WTC11 (cell line): ENCODE measurements at regions not wholly inside any gene's neighbourhood (a gene's known extent, or its start where the extent isn't known, plus 50 kb on each side); places are given as distances from the start of the nearest gene placed in this dataset.

Source experiments
- ATAC-seq: fragments of 200-7000 bp; cut with Tn5 transposase; 2 replicates; pipeline ENCODE4 v1.10.0; 2021; ENCODE audit warnings: mild to moderate bottlenecking, moderate library complexity
- CTCF ChIA-PET: fragments of 300-600 bp; sonication (Branson Sonifier 250); formaldehyde crosslinking; loops from one replicate; lab custom pipeline; 2021; ENCODE audit warnings: antibody characterized with exemption; lab: Charles Lee
- POLR2A ChIA-PET: fragments of 350-600 bp; sonication (Branson Sonifier 250); formaldehyde crosslinking; loops from one replicate; lab custom pipeline; 2021; ENCODE audit warnings: antibody characterized with exemption; lab: Charles Lee
- DNase-seq: peaks from one replicate; pipeline ENCODE4 v3.0.0; 2021; ENCODE audit warnings: low spot score
- H3K27ac Mint-ChIP-seq: 2 replicates; pipeline ENCODE4 v1.8.0; 2021; ENCODE audit warnings: mixed read lengths
- H3K27me3 Mint-ChIP-seq: 2 replicates; pipeline ENCODE4 v1.8.0; 2021; ENCODE audit warnings: low read depth, mild to moderate bottlenecking, moderate library complexity, mixed read lengths
- H3K36me3 Mint-ChIP-seq: 2 replicates; pipeline ENCODE4 v1.8.0; 2021; ENCODE audit warnings: mixed read lengths
- H3K4me1 Mint-ChIP-seq: 2 replicates; pipeline ENCODE4 v1.8.0; 2022; ENCODE audit warnings: mixed read lengths
- H3K4me3 Mint-ChIP-seq: 2 replicates; pipeline ENCODE4 v1.8.0; 2021; ENCODE audit warnings: mild to moderate bottlenecking, moderate library complexity, mixed read lengths
- H3K9me3 Mint-ChIP-seq: 2 replicates; pipeline ENCODE4 v1.8.0; 2021; ENCODE audit warnings: mixed read lengths
- AFF4 ChIP-seq: sonication (generic); formaldehyde crosslinking; IDR thresholded peaks from 2 replicates; pipeline ENCODE4 v1.8.1; 2023; ENCODE audit warnings: mild to moderate bottlenecking, missing genetic modification reagents, borderline replicate concordance
- E2F5 ChIP-seq: sonication (generic); formaldehyde crosslinking; IDR thresholded peaks from 2 replicates; pipeline ENCODE4 v1.8.1; 2022; ENCODE audit warnings: mild to moderate bottlenecking, moderate library complexity, missing genetic modification reagents
- EMX1 ChIP-seq: fragments of 250-450 bp; sonication (Bioruptor Pico); IDR thresholded peaks from 2 replicates; pipeline ENCODE4 v1.8.0; 2021; ENCODE audit warnings: mild to moderate bottlenecking
- ERG ChIP-seq: fragments of 250-450 bp; sonication (Bioruptor Pico); IDR thresholded peaks from 2 replicates; pipeline ENCODE4 v1.8.0; 2021; ENCODE audit warnings: mild to moderate bottlenecking
- MYBL2 ChIP-seq: sonication (generic); formaldehyde crosslinking; IDR thresholded peaks from 2 replicates; pipeline ENCODE4 v1.8.1; 2023; ENCODE audit warnings: mild to moderate bottlenecking, moderate library complexity, missing genetic modification reagents
- NFYB ChIP-seq: sonication (generic); formaldehyde crosslinking; conservative IDR thresholded peaks from 2 replicates; pipeline ENCODE4 v1.8.0; 2022; ENCODE audit warnings: low read depth, missing genetic modification reagents
- NR1H2 ChIP-seq: sonication (generic); formaldehyde crosslinking; IDR thresholded peaks from 2 replicates; pipeline ENCODE4 v1.9.0; 2021; ENCODE audit warnings: mild to moderate bottlenecking, moderate library complexity, missing genetic modification reagents
- NR3C1 ChIP-seq: sonication (generic); formaldehyde crosslinking; conservative IDR thresholded peaks from 2 replicates; pipeline ENCODE4 v1.8.1; 2023; ENCODE audit warnings: low read depth, mild to moderate bottlenecking, missing genetic modification reagents
- PRDM15 ChIP-seq: sonication (generic); formaldehyde crosslinking; IDR thresholded peaks from 2 replicates; pipeline ENCODE4 v1.8.0; 2022; ENCODE audit warnings: missing genetic modification reagents
- PRRX2 ChIP-seq: fragments of 250-450 bp; sonication (Bioruptor Pico); IDR thresholded peaks from 2 replicates; pipeline ENCODE4 v1.8.0; 2021; ENCODE audit warnings: mild to moderate bottlenecking
- SOX15 ChIP-seq: fragments of 250-450 bp; sonication (Bioruptor Pico); IDR thresholded peaks from 2 replicates; pipeline ENCODE4 v1.9.0; 2021; ENCODE audit warnings: mild to moderate bottlenecking
- STAT6 ChIP-seq: sonication (generic); formaldehyde crosslinking; conservative IDR thresholded peaks from 2 replicates; pipeline ENCODE4 v1.8.1; 2023; ENCODE audit warnings: mild to moderate bottlenecking, low read depth, missing genetic modification reagents, moderate library complexity
- ZBTB43 ChIP-seq: sonication (generic); formaldehyde crosslinking; IDR thresholded peaks from 2 replicates; pipeline ENCODE4 v1.8.1; 2023; ENCODE audit warnings: mild to moderate bottlenecking, missing genetic modification reagents
- ZMAT4 ChIP-seq: fragments of 250-450 bp; sonication (Bioruptor Pico); IDR thresholded peaks from 2 replicates; pipeline ENCODE4 v1.9.0; 2021; ENCODE audit warnings: mild to moderate bottlenecking
- ZNF425 ChIP-seq: fragments of 250-450 bp; sonication (Bioruptor Pico); conservative IDR thresholded peaks from 2 replicates; pipeline ENCODE4 v1.9.0; 2021; ENCODE audit warnings: mild to moderate bottlenecking
- ZNF512 ChIP-seq: sonication (generic); formaldehyde crosslinking; IDR thresholded peaks from 2 replicates; pipeline ENCODE4 v1.8.1; 2022; ENCODE audit warnings: missing genetic modification reagents, borderline replicate concordance

GRCh38 chr3:106070187-106070586 lies 201.4 kb upstream of the CBLB start (continued):
- TF ChIP-seq ZBTB43 (CRISPR knock-in tag): no peak
- TF ChIP-seq EMX1: no peak
- no peak for TF ChIP-seq E2F5 (CRISPR knock-in tag)
- TF ChIP-seq SOX15 (CRISPR knock-in tag): no peak

GRCh38 chr3:106071306-106071705 lies 202.5 kb upstream of the CBLB start:
- H3K4me3 Mint-ChIP-seq: no peak overlapping the region
- H3K9me3 Mint-ChIP-seq: peaks cover 25% of the 10 kb centered on the region
- CTCF ChIA-PET: no interaction called here
- H3K36me3 Mint-ChIP-seq: peaks cover 12% of the 10 kb centered on the region
- H3K27ac Mint-ChIP-seq: no peak overlapping the region
- POLR2A ChIA-PET: no interaction called here
- no peaks in the 10 kb centered on the region for H3K4me1 Mint-ChIP-seq
- ATAC-seq: no peak
- H3K27me3 Mint-ChIP-seq: no peaks in the 10 kb centered on the region
- DNase-seq: no peak
- no peak for TF ChIP-seq STAT6 (CRISPR knock-in tag)
- TF ChIP-seq ZMAT4: no peak
- TF ChIP-seq NR3C1: no peak
- no peak for TF ChIP-seq MYBL2 (CRISPR knock-in tag)
- no peak for TF ChIP-seq PRRX2 (CRISPR knock-in tag)
- no peak for TF ChIP-seq ZNF425 (CRISPR knock-in tag)
- TF ChIP-seq NR1H2: no peak
- TF ChIP-seq ZNF512 (CRISPR knock-in tag): no peak
- TF ChIP-seq ERG (CRISPR knock-in tag): no peak
- no peak for TF ChIP-seq NFYB
- no peak for TF ChIP-seq AFF4 (CRISPR knock-in tag)
- no peak for TF ChIP-seq ZBTB43 (CRISPR knock-in tag)
- TF ChIP-seq PRDM15 (CRISPR knock-in tag): no peak
